OCI-M1 (cell line): ENCODE measurements at regions not wholly inside any gene's neighbourhood (a gene's known extent, or its start where the extent isn't known, plus 50 kb on each side); places are given as distances from the start of the nearest gene placed in this dataset.

Source experiments
- DNase-seq: peaks from one replicate; lab custom pipeline; 2025; lab: John Stamatoyannopoulos, UW

DNA sequence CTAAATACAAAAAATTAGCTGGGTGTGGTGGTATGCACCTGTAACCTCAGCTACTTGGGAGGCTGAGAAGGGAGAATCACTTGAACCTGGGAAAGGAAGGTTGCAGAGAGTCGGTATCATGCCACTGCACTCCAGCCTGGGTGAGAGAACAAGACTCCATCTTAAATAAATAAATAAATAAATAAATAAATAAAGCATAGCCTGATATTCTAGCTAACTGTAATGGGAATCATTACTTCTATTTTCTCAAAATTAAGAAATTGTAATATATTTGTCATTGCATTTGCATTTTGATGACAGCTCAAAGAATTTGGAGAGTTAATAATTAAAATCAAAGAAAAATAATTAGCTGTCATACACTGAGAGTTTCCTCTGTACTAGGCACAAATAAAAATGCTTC is 561.1 kb downstream of the EFNB2 start:
- DNase-seq = no peak

DNA sequence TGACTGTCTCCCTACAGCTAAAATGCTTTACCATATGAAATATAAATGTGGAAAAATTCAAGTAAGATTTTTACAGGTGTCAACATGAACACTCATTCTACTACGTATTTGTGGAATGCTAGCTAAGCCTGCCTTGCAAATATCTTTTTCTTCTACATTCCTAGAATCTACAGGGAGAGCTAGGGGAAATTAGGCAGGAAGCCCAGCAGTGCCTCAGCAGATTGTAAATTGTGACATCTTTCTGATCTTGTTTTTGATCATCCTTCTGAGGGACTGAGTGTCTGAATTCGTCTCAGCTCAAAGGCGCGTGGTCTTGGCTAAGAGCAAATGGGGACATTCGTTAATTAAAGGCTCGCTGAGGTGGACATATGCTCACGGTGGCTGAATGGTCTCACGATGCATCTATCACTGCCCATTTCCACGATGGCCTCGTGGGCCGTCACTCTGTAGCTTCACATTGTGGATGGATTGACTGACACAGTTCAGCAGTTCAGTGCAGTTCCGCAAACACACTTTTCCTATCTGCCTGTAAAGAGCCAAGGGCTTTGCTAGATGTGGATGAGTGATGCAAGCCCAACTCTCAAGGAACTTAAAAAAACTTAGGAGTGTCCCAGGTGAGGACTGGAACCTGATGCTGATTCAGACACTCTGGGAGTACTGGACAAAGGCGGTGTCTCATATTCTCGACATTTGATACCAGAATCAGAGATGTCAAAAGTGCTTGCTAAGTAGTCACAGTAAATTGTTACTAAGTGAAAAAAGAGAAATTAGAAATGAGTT is 562.5 kb downstream of the EFNB2 start:
- DNase-seq = no peak

DNA sequence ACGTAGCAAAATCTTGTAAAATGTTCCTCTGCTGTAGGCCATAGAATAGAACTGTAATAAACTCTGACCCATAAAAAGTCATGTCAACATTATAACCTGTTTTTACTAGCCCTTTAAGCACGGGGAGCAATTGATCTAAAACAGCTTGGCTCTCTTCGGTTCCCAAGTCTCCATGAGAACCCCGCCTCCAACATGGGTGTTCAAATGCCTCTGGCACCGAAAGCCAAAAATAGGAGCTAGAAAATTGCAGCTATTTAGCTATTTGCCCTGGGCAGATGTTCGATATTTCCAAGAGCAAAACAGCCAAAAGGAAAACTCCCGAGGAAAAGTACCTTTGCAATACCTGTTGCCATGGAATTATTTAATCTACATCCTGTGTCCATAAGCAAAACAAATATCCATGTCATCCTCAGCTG is 563.1 kb downstream of the EFNB2 start:
- DNase-seq = no peak

DNA sequence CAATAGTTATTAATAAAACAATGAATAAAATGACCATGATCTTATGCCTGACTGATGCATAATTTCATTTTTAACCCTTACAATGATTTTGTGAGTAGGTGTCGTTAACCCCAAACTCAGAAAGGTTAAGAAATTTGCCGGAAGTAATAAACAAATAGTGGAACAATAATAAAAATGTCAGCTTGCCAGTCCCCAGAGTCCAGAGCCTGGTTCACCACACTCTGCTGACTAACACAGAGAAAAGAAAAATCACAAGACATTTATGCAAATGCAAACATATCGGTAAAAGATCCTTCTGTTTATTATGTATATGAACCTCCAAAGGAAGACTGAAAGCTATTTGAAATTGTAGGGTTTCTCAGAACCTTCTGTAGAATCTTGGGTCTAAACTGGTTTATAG is 563.7 kb downstream of the EFNB2 start:
- DNase-seq = no peak

DNA sequence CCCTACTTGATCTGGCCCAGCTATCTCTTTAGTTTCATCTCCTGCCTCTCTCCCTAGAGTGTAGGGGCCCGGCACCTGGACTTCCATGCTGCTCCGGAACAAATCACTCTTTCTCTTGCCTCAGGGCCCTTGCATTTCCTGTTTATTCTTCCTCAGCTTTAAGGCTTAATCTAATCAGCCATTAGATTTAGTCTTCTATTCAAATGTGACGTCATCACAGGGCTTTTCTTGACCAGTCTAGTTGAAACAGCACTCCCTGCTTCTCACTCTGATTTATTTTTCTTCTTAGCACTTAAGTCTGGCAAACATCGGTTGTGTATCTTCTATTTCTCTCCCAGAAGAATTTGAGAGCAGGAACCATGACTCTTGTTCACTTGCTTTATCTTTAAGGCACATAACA is 564.1 kb downstream of the EFNB2 start:
- no peak for DNase-seq

DNA sequence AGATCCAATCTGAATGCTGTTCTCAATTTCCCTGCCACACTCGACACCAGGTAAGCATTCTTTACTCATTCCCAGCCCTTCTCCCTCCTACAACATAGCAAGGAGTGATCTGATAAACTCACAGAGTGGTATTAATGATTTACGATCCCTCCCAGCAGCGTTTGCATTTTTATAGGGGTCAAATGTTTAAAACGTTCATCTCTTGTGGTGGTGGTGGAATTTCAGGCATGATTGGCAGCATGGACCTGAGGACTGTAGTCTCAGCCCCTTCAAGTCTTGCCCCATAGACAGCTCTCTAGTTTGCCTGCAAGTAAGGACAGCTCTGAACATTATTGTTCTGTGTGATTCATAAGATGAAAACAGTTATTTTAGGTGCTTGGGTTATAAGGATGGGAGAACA is 565.7 kb downstream of the EFNB2 start:
- no peak for DNase-seq

DNA sequence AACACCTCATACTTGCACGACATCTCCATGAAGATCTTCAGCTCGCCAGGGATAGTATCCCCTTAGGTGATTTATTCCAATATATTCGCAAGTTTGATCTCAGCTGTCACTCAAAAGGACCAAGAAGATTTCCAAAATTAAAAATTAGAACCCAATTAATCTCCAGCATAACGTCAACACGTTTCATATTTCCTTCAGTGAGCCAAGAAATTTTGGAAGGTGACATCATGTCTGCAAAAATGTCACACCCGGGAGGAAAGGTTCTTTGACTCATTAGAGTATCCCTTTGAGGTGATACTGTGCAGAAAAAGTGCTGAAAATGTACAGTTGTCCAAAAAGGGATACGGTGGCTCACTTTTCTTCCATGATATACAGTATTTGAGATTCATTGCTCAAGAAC is 569.6 kb downstream of the EFNB2 start:
- no peak for DNase-seq

DNA sequence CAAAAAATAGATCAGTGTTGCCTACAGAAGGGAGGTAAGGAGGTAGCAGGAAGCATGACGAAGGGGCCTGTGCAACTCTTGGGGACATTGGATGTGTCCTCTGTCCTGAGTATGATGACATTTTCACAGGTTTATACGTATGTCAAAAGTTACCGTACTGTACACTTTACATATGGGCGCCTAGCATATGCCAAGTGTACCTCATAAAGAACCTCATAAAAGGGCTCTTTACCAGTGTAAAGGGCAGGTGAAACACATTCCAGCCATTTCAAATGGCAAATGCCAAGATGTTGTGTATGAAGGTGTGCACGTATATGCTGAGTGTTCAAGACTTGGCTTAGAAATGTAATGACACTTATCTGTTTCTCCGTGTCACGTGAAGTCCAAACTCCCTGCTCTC is 573.4 kb downstream of the EFNB2 start:
- DNase-seq = no peak

DNA sequence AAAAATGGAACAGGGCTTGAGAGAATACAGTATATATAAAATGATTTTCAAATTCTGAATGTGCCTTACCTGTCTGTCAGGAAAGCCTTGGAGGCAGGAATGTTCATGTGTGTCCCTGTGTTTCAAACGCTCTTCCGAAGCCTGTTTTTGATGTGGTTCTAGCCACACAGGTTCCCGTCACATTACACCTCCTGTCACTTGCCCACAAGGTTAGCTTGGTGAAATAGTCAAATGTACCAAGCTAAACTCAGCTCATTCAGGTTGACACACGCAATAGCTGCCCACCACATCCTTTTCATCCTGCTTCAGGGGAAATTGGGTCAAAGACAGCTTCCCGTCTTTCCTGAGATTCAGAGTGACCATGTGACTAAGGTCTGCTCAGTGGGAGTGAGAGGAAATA is 574.0 kb downstream of the EFNB2 start:
- DNase-seq = no peak

DNA sequence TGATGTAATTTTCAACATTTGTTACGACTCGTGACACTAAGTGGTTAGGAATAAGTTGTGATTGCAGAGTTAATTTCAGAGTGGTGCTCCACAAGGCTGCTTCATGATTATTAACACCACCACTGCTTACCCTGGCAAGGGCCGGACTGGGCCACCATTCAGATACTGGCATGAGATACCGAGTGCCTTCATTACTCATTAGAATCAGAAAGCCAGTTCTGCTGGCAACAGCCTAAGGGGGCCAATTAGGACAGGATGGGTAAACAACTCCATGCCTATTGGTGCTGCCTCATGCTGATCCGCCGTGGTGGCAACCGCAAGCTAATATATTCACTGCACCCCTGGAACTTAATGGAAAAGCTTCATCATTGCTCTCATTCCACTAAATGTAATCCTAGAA is 575.1 kb downstream of the EFNB2 start:
- no peak for DNase-seq

DNA sequence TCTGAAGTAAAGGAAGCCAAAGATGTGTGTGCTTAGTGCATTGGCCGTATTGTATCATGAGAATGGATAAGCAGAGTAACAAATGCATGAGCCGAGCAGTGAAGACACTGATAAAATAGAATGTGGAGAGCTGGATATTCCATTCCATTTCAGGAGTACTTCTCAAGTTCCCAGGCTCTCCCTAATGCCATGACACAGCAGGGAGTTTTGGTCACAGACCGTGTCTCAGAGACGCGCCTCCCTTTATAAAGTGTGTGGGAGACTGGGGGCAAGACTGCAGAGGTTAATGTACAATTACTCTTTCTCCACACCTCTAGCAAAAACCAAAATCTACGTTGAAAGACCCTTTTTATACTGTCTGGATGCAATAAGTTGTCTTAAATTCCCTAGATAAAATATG is 575.6 kb downstream of the EFNB2 start:
- DNase-seq = no peak

DNA sequence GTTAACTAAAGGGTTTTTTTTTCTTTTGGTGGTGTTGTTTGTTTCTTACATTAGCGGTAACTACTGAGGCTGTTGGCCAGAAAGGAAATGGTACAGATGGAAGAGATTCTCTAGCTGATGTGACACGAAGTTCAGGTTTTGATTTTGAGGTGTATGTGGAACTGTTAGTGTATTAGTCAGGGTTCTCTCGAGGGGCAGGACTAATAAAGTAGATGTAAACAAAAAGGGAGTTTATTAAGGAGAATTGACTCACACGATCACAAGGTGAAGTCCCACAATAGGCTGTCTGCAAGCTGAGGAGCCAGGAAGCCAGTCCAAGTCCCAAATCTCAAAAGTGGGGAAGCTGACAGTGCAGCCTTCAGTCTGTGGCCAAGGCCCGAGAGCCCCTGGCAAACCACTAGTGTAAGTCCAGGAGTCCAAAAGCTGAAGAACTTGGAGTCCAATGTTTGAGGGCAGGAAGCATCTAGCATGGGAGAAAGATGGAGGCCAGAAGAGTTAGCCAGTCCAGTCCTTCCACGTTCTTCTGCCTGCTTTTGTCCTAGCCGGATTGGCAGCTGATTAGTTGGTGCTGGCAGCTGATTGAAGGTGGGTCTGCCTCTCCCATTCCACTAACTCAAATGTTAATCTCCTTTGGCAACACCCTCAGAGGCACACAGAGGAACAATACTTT is 577.6 kb downstream of the EFNB2 start:
- DNase-seq = no peak

DNA sequence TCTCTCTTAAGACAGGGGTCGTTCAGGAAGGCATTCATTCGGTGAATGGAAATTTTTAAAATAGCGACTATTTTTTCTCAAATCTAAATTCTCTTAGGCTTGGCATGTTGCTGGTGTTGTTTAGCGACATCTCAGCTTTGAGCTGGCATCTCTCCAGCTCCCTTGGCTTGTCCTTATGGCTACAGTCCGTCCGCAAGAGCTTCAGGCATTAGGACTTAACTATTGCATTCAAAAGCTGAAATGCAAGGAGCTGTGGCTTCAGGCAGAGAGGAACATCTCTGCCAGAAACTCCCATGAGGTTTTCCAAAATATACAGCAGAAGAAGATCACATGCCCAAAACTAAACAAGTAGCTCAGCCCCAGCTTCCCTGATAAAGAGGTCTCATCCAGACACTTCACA is 578.5 kb downstream of the EFNB2 start:
- no peak for DNase-seq

DNA sequence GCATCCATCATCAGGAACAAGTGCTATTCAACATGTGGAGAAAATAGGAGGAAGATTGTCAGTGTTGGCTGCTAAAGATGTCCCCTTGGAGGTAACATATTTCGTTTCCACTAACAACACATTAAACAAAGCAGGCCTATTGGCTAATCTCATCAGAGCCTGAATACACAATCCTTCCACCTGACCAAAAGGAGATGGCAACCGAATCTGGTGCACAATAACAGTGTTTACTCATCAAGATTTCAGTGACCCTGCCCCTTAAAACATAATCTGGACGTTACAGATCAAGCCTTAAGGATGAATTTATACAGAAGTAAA is 582.5 kb downstream of the EFNB2 start:
- no peak for DNase-seq

DNA sequence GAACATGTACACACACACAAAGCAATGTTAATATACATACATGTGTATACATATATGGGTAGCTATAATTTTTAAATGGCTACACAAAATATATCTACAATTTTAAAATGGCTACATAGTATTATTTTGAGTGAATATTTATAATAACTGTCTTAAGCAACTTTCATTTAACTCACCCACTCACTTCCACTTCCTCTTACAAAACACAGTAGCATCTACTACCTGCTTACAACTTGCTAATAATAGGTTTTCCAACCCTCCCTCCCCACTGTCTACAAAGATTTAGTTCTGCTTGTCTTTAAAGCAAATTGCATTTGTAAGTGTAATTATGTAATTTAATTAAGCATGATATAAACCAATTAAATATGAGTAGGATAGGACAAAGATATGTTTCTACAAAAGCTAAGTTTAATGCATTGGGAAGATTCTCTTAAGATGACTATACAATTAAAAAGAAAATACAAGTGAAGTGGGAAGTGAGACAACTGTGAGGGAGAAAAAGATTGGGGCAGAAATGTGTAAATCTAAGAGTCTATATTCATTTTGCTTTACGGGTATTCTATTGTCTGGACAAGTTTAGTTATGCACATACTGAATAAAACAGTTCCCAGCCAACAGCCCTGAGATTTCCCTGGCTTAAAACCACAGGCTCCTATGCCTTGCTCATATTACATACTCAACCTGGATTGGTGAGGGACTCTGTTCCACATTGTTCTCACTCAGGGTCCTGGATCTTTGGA is 583.1 kb downstream of the EFNB2 start:
- DNase-seq = peak; percentile 54

DNA sequence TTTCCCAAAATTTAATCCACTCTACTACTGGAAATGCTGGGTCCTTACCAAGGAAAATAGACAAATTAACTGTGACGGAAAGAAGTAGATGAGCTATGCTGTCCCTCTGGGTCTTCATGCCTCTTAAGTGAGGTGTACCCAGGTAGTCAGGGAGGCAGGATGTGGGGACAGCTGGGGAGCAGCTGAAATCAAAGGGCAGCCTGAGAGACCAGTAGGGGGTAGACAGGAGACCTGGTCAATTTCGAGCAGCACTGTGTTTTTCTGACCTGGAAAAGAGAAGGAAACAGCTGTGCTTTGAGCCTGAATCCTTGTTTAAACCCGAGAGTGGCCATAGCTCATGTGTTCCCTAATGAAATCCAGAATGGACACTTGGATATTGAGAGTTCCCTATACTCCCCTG is 587.3 kb downstream of the EFNB2 start:
- no peak for DNase-seq

DNA sequence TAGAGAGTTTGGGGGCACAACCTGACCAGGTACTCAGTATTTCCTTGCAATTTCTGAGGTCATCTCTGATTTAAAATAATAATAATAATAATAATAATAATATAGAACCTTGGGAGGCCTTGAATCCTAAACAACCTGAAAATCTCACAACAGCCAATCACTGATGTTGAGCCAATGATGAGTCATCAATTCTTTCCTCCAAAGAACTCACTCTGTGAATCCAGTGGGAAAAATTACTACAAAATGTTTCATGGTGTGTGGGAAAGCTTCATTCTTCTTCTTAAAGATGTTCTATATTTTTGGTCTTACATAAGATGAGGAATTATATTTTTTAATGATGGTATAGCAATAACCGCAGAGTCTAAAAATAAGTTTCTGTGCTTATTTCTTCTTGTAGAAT is 594.6 kb downstream of the EFNB2 start:
- no peak for DNase-seq

DNA sequence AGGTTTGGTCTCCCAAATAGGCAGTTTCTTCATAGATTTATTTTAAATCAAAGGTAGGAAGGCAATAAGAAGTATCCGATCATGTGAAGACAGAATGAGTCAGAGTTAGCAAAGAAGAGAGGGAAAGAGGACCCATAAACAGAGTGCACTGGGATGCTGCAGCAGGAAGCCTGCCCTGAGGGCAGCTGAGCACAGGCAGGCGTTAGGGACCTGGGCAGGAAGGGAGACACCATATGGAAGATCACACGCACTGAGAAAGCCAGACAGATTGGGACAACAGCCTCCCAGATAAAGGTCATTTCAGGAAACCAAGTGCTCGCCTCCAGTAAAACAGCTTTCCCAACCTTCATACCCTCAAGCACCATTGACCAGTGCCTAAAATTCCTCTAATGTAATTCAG is 598.0 kb downstream of the EFNB2 start:
- DNase-seq = peak; percentile 51

DNA sequence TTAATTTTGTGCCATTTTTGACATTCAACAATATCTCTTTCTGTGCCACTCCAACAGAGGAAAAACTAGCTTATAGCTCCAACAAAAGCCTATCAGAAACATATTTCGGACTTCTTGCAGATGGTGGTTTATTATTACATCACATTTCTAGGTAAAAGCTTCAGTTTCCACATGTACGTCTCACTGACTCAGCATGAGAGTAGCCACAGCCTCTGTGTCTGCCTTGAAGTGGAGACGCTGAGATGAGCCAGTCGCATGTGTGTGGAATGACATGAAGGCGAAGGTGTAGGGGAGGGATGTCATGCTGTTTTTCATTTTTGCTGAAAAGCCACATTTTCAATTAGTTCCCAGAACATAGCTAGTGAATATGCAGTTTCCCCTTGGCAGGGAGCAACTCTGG is 598.6 kb downstream of the EFNB2 start:
- DNase-seq = peak; percentile 94

DNA sequence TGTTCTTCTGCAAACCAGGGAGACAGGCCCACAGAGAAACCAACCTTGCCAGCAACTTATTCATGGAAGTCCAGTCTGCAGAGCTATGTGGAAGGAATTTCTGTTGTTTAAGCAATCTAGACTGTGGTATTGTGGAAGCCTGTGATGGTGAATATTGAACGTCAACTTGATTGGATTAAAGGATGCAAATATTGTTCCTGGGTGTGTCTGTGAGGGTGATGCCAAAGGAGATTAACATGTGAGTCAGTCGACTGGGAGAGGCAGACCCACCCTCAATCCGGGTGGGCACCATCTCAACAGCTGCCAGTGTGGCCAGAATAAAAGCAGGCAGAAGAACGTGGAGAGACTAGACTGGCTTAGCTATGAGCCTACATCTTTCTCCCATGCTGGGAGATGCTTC is 606.0 kb downstream of the EFNB2 start:
- no peak for DNase-seq

DNA sequence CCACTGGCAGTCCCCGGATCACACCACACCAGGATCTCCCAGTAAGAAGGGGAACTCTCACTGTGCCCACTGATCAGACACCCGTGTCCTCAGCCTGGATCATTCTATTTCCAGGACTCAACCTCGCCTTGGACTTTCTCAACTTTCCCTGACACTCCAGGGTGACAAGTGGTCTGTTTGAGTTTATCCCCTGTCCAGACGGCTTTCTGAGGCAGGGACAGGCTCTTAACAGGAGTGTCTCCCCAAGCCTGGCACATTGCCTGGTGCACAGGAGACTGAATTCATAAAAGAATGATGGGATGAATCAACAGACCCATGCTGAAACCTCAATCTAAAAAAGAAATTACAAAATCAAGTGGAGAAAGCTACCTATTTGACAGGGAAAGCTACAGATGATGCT is 606.6 kb downstream of the EFNB2 start:
- no peak for DNase-seq

DNA sequence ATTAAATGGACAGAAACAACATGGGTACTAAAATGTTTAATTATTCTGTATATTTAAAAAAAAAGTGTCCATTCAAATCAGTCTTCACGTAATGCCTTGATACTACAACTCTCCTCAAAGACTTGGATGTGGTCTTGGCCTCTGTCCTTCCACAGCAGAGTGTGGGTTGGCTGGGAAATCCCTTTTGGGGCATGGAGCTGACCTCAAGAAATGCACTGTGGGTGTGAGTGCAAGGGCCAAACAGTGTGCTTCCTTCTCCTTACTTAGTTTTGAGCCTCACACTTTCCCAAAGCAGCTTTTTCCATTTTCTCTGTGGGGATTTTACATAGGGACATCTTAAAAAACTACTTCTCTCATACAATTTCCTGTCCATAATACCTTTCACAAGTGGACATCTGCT is 607.4 kb downstream of the EFNB2 start:
- no peak for DNase-seq

DNA sequence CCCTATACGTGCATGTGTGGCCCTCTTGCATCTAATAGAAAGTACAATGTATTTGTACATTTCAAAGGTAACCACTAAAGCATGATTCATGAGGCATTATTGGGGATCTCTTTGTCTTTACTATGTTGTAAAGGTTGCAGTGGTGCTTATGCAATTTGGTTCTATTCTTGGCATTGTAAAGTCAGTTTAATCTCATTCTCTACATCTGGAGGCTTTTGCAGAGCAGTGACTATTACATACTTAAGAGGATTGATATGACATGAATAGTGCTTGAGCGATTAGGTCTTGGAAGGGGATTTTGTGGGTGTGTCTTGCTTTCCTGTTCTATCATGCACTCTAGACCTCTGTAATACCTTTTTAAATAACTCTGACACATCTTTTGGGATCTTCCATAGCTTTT is 610.0 kb downstream of the EFNB2 start:
- peak; percentile 37 for DNase-seq
